A673 (cell line): ENCODE measurements at regions not wholly inside any gene's neighbourhood (a gene's known extent, or its start where the extent isn't known, plus 50 kb on each side); places are given as distances from the start of the nearest gene placed in this dataset.
"Not testable (repeated sequence)": the region's sequence is repeated elsewhere in the genome, so short reads cannot be mapped to it uniquely, and the experiment has no call there.

Experiments used
- BruUV-seq: library from RNA; stranded (reverse); fragments of 400-500 nt; replicated peaks from 2 replicates; lab custom pipeline; 2021; lab: Mats Ljungman, UMichigan
- CTCF ChIA-PET: fragments of 300-600 bp; sonication (Branson Sonifier 250); formaldehyde crosslinking; loops from one replicate; lab custom pipeline; 2022; ENCODE audit warnings: antibody characterized with exemption; lab: Charles Lee
- POLR2A ChIA-PET: fragments of 300-600 bp; sonication (Branson Sonifier 250); formaldehyde crosslinking; loops from one replicate; lab custom pipeline; 2022; ENCODE audit warnings: antibody characterized with exemption; ENCODE audit not compliant: low non-redundant PET; lab: Charles Lee
- DNase-seq: peaks from one replicate; pipeline ENCODE4 v3.0.0-alpha.2; 2015; ENCODE audit warnings: low spot score
- H3K27ac ChIP-seq: fragments of 200-600 bp; sonication (generic); 2 replicates; pipeline ENCODE4 v1.5.1; 2016; ENCODE audit warnings: mixed run types, low read depth, mild to moderate bottlenecking, mixed read lengths, antibody characterized with exemption, low read length; ENCODE audit not compliant: poor library complexity, severe bottlenecking
- H3K27me3 ChIP-seq: fragments of 200-600 bp; sonication (generic); replicated peaks from 2 replicates; pipeline ENCODE4 v1.6.1; 2017; ENCODE audit warnings: mixed run types, low read depth, mild to moderate bottlenecking, mixed read lengths, antibody characterized with exemption, low read length; ENCODE audit not compliant: insufficient read depth, poor library complexity
- H3K36me3 ChIP-seq: fragments of 200-600 bp; sonication (generic); 2 replicates; pipeline ENCODE4 v1.6.1; 2016; ENCODE audit warnings: mixed run types, mild to moderate bottlenecking, mixed read lengths, antibody characterized with exemption, low read length; ENCODE audit not compliant: insufficient read depth, poor library complexity, severe bottlenecking
- H3K4me1 ChIP-seq: fragments of 200-600 bp; sonication (generic); 2 replicates; pipeline ENCODE4 v1.6.1; 2017; ENCODE audit warnings: mixed run types, mild to moderate bottlenecking, mixed read lengths, antibody characterized with exemption, low read length; ENCODE audit not compliant: insufficient read depth, poor library complexity, severe bottlenecking
- H3K4me3 ChIP-seq: fragments of 200-600 bp; sonication (generic); 2 replicates; pipeline ENCODE4 v1.5.1; 2016; ENCODE audit warnings: low read depth, mixed run types, mild to moderate bottlenecking, mixed read lengths, low read length; ENCODE audit not compliant: poor library complexity, severe bottlenecking
- H3K9me3 ChIP-seq: fragments of 200-600 bp; sonication (generic); 2 replicates; pipeline ENCODE4 v1.6.1; 2016; ENCODE audit warnings: mixed run types, low read depth, mild to moderate bottlenecking, mixed read lengths, antibody characterized with exemption, low read length; ENCODE audit not compliant: poor library complexity, severe bottlenecking
- EZH2 ChIP-seq: fragments of 200-600 bp; sonication (generic); IDR thresholded peaks from 2 replicates; pipeline ENCODE4 v1.6.1; 2017; ENCODE audit warnings: borderline replicate concordance, low read depth, mild to moderate bottlenecking, mixed read lengths, antibody characterized with exemption, low read length; ENCODE audit not compliant: poor library complexity, severe bottlenecking
- intact Hi-C: fragments of 100-400 bp; cut with micrococcal nuclease; formaldehyde crosslinking; loops from one replicate; pipeline ENCODE4 v1.10.0; 2022; ENCODE audit not compliant: unreplicated experiment
- TF ChIP-seq, protein P1 (sequence below): fragments of 300-800, 200-600 bp; sonication (generic); conservative IDR thresholded peaks from 2 replicates; pipeline ENCODE4 v1.5.1; 2017; ENCODE audit warnings: low read depth, mild to moderate bottlenecking, antibody characterized with exemption, low read length, moderate library complexity, mixed read lengths

DNA sequence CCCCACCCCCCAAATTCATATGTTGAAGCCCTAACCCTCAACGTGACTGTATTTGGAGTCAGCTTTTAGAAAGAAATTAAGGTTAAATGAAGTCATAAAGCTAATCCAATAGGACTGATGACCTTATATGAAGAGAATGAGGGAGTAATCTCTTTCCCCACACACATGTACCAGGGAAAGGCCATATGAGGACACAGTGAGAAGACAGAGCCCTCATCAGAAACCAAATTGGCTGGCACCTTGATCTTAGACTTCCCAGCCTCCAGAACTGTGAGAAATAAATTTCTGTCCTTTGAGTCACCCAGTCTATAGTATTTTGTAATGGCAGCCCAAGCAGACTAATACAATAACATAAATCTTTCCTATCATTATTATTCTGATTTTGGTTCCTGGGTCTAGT lies 194.7 kb upstream of the NANOGP8 start:
- Histone ChIP-seq H3K4me3 (no peak overlapping the region), H3K4me1 (no peaks in the 10 kb centered on the region), H3K36me3 (no peaks in the 10 kb centered on the region), H3K9me3 (peaks cover 3% of the 10 kb centered on the region), H3K27me3 (no peaks in the 10 kb centered on the region), H3K27ac (no peak overlapping the region)
- ChIA-PET POLR2A (no interaction called here), CTCF (no interaction called here)
- no peak for DNase-seq
- TF ChIP-seq, protein P1, sequence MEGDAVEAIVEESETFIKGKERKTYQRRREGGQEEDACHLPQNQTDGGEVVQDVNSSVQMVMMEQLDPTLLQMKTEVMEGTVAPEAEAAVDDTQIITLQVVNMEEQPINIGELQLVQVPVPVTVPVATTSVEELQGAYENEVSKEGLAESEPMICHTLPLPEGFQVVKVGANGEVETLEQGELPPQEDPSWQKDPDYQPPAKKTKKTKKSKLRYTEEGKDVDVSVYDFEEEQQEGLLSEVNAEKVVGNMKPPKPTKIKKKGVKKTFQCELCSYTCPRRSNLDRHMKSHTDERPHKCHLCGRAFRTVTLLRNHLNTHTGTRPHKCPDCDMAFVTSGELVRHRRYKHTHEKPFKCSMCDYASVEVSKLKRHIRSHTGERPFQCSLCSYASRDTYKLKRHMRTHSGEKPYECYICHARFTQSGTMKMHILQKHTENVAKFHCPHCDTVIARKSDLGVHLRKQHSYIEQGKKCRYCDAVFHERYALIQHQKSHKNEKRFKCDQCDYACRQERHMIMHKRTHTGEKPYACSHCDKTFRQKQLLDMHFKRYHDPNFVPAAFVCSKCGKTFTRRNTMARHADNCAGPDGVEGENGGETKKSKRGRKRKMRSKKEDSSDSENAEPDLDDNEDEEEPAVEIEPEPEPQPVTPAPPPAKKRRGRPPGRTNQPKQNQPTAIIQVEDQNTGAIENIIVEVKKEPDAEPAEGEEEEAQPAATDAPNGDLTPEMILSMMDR, result no peak
- no peak for TF ChIP-seq EZH2
- intact Hi-C loops, result loop anchor here (10.0 kb wide), 1 partner anchor 1855 kb away; no protein-coding TSS in a partner anchor
- no TSS peak for BruUV-seq

DNA sequence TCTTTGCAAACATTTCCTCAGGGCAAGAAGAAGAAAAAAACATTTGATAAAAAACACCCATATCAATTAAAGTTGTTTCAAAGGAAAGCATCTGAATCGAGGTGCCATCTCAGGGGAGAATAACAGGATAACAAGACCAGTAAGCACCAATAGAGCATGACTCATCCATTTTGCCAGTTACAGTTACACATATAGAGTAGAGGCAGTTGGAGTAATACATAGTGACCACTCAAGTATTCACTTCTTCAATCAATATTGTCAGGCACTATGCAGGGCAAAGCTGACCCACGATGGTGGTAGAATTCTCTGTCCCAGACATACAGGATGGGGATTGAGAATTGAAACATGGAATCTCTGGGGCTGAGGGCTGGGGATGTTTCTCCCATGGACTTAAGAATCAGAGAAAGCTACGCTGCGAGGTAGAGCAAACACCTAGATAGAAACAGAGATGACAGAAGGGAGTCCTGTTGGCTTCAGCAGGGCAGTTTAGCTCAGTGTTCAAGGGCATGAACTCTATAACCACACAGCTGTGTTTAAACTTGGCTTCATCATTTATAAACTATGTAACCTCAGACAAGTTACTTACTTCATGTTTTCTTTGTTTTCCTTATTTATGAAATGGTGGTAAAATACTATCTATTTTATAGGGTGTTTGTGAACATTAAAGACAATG lies 186.4 kb upstream of the NANOGP8 start:
- ChIA-PET POLR2A (no interaction called here), CTCF (no interaction called here)
- Histone ChIP-seq H3K4me1 (no peaks in the 10 kb centered on the region), H3K4me3 (no peak overlapping the region), H3K27ac (no peak overlapping the region), H3K27me3 (no peaks in the 10 kb centered on the region), H3K36me3 (no peaks in the 10 kb centered on the region), H3K9me3 (no peaks in the 10 kb centered on the region)
- intact Hi-C loops, result no loop called here
- DNase-seq, result no peak
- no TSS peak for BruUV-seq
- no peak for TF ChIP-seq EZH2
- TF ChIP-seq, protein P1, result no peak

- intact Hi-C loops, result no loop called here
- no peak for TF ChIP-seq EZH2
- TF ChIP-seq, protein P1, result no peak
- Histone ChIP-seq H3K27ac (no peak overlapping the region), H3K4me3 (no peak overlapping the region), H3K36me3 (no peaks in the 10 kb centered on the region), H3K9me3 (no peaks in the 10 kb centered on the region), H3K4me1 (no peaks in the 10 kb centered on the region), H3K27me3 (no peaks in the 10 kb centered on the region)
- peak; percentile 29 for DNase-seq
- ChIA-PET POLR2A (no interaction called here), CTCF (no interaction called here)
- no TSS peak for BruUV-seq
Observed at GRCh38 chr15:35260941-35261340, 175.8 kb upstream of the NANOGP8 start.

DNA sequence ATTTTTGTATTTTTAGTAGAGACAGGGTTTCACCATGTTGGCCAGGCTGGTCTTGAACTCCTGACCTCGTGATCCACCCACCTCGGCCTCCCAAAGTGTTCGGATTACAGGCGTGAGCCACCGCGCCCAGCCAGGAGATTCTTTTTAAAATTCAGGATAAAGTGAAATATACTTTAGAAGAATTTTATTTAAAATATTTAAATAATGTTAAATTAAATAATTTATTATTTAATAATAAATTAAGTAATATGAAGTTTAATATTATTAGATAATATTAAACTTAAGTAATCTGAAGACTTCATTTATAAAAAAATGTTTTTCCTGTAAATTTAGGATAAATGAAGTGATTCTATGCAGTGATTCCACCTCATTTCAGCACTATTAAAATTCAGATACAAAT lies 175.2 kb upstream of the NANOGP8 start:
- DNase-seq, H3K27ac ChIP-seq, intact Hi-C loops, POLR2A ChIA-PET, H3K4me1 ChIP-seq, BruUV-seq, H3K4me3 ChIP-seq, H3K9me3 ChIP-seq, CTCF ChIA-PET, H3K36me3 ChIP-seq, H3K27me3 ChIP-seq: not testable (repeated sequence)
